GM19397 (cell line): ENCODE measurements at regions not wholly inside any gene's neighbourhood (a gene's known extent, or its start where the extent isn't known, plus 50 kb on each side); places are given as distances from the start of the nearest gene placed in this dataset.

Source experiments
- ATAC-seq: cut with Tn5 transposase; IDR thresholded peaks from one replicate; pipeline ENCODE4 v1.9.1; 2021; ENCODE audit warnings: mild to moderate bottlenecking, moderate library complexity; ENCODE audit not compliant: unreplicated experiment

- ATAC-seq: no peak
Measured at GRCh38 chr2:16323126-16323520, 342.5 kb downstream of the CYRIA start.

DNA sequence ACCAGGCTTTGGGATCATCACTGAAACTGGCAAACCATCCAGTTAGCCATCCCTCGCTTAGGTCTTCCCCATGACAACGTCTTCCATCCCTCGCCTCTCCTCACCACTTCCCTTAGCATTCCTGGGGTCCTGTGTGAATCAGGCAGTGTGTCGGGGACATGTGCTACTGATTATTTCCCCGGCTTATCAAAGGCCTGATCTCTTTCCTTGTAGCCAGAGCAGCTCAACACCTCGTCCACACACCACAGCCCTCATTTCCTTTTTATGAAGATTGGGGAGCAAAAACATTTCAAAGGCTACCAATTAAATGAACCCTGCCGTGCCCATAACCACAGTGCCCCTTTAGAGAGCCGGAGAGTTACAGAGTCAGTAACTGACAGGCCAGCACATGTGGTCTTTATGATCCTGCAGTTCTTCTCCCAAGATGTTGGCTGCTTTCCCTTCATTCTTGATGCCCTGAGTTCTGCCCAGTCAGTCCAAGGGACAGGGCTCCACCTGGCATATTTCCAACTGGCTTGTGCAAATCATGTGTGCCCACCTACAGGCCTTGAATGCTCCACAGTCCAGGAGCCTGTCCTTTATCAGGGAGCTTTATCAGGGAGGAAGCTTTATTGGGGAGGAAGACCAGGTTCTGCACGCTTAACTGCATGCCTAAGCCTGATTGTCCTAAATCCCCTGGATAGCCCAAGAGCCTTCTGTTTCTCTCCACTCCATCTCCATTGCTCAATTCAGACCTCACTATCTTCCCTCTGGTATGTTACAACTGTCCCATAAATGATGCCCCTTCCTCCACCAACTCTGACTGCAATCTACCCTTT lies 343.1 kb downstream of the CYRIA start:
- ATAC-seq: no peak

DNA sequence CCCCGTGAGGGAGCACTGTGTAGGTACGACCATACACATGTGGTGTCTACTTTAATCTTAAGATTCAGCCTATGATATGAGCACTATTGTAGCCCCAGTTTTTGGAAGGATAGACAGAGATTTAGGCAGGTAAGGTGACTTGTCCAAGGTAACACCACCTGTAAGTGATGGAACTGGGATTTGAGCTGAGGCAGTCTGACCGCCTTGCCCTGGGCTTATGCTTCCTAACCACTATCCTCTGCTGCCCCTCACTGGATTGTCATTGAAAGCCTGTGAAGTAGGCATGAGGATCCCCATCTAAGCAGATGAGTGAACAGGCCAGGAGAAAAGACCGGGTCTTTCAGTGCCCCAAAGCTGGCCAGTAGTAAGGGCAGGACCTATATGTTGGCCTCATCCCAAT lies 343.8 kb downstream of the CYRIA start:
- ATAC-seq: no peak

DNA sequence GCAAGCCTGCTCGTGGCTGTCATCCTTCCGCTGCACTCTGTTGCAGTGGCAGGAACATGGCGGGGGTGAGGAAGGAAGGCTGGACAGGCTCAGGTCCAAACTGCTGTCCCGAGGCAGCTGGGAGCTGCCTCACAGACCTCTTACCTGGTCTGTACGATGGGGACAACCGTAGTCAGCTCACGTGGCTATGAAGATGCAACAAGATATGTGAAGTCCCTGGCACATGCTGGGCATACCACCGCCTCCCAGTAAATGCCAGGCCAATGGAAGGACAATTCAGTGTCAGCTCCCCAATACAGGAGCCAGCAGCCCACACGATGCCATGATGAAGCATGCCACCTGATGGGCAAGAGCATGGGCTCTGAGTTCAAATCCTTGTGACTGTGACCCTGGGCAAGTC lies 344.4 kb downstream of the CYRIA start:
- no peak for ATAC-seq

GRCh38 chr2:16320716-16321115 lies 344.9 kb downstream of the CYRIA start:
- no peak for ATAC-seq

GRCh38 chr2:16319551-16320121 lies 346.0 kb downstream of the CYRIA start:
- ATAC-seq: no peak

GRCh38 chr2:16318474-16319195 lies 347.0 kb downstream of the CYRIA start:
- ATAC-seq: no peak

GRCh38 chr2:16318051-16318450 lies 347.6 kb downstream of the CYRIA start:
- ATAC-seq: no peak

DNA sequence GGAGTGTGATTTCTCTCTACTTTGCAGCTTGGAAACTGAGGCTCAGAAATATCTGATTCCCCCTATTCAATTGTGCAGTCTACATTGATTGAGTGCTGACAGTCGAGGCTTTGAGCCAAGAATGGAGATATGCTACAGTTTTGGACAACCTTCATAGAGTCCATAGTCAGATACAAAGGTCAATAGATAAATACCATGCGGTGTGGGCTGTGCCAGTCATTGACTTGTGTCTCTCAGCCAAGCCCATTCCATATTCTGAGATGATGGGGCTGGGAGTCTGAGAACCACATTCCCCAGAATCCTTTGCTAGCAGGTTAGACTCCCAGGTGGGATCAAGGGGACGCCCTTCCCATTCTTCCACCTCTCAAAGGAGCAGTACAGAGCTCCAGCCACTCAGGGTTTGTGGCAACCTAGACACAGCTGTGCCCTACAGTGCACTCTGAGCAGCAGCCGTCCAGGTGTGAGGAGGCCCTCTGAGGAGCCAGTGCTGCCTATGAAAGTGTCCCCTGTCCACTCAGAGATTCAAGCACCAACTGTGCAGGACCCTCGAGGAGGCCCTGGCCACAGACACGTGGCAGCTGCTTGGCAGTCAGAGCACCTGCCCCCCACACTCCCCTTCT lies 348.3 kb downstream of the CYRIA start:
- no peak for ATAC-seq

GRCh38 chr2:16316456-16317210 lies 349.0 kb downstream of the CYRIA start:
- no peak for ATAC-seq

DNA sequence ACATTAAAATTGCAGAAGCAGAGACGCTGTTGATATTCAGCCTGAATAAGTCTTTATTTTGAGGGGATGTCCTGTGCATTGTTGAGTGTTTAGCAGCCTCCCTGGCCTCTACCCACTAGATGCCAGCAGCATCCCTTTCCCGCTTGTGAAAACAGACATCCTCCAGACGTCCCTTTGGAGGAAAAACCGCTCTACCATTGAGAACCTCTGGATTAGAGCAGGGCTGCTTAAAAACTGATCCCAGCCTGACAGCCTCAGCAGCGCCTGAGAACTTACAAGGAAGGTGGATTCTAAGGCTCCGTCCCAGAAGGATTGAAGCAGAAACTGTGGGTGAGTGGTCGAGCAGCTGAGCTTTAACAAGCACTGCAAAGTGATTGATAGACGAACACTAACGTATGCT lies 349.7 kb downstream of the CYRIA start:
- no peak for ATAC-seq

DNA sequence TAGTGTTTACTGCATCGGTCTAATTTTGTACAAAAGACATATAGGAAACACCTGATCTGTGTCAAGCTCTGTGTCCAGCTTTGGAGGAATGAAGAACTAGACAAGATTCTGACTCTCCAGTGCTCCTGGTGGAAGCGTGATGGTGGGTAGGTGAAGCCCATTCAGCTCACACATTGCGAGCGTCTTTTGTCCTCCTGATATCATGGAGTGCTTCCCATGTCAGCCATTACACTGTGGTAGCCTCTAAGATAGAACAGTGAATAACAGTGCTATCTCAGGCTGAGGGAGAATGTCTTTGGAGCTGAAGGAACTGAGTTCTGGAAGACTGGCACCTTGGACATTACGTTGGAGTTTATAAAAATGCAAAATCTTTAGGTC lies 350.2 kb downstream of the CYRIA start:
- no peak for ATAC-seq

GRCh38 chr2:16314691-16315457 lies 350.8 kb downstream of the CYRIA start:
- no peak for ATAC-seq

GRCh38 chr2:16314001-16314400 lies 351.6 kb downstream of the CYRIA start:
- ATAC-seq: no peak

DNA sequence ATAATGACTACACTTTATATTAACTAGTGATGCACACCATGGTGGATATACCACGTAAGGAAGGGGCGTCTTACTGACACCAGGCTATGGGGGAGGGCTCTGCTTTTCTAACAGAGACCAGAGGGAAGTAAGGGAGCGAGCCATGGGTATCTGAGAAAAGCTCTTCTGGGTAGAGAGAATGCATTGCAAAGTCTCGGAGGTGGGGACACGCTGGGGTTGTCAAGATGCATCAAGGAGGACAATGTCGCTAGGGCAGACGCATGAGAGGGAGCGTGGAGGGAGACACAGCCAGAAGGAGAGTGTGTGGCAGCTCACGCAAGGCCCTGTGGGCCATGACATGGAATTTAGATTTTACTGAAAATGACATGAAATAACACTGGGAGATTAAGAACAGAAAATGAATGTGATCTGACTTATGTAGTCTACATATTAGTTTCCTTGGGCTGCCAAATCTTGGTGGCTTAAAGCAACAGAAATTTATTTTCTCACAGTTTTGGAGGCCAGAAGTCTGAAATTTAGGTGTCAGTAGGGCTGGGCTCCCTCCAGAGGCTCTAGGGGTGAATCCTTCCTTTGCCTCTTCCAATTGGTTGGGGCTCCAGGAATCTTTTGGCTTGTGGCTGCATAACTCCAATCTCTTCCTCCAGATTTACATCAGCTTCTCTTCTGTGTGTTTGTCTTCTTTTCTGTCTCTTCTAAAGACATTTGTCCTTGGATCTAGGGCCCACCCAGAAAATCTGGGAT lies 352.2 kb downstream of the CYRIA start:
- no peak for ATAC-seq

DNA sequence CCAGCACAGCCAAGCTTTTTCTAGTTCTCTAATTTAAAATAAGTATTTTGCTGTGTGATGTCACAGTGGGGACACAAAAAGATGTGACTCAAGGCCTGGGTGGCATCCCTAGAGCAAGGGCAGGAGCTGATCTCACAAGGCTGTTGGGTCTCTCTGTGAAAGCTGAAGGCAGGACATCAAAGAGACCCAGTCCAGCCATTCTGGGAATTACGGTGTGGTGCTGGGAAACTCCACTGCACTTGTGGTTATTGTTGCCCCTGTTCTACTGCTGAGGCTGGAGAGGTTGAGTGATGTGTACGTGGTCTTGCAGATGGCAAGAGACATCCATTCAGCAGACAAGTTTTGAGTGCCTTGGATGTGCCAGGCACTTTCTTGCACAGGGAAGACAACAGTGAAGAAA lies 352.9 kb downstream of the CYRIA start:
- no peak for ATAC-seq

GRCh38 chr2:16311521-16312440 lies 353.9 kb downstream of the CYRIA start:
- ATAC-seq: no peak

- ATAC-seq: no peak
Measured at GRCh38 chr2:16308816-16309215, 356.8 kb downstream of the CYRIA start.
